ENCODE measurements at regions not wholly inside any gene's neighbourhood (a gene's known extent, or its start where the extent isn't known, plus 50 kb on each side); places are given as distances from the start of the nearest gene placed in this dataset.

- DNase-seq = no peak
These were observed 614.1 kb upstream of the CDH9 start for GRCh38 chr5:27652505-27652904.

- no peak for DNase-seq
These were observed 600.7 kb upstream of the CDH9 start for GRCh38 chr5:27639005-27639612.

GRCh38 chr5:27619982-27620381 lies 581.6 kb upstream of the CDH9 start:
- no peak for DNase-seq

GRCh38 chr5:27612161-27612560 lies 573.8 kb upstream of the CDH9 start:
- DNase-seq = no peak

- no peak for DNase-seq
These were observed 570.6 kb upstream of the CDH9 start for GRCh38 chr5:27608992-27609391.

- no peak for DNase-seq
These were observed 560.2 kb upstream of the CDH9 start for GRCh38 chr5:27598576-27598975.

GRCh38 chr5:27594141-27594540 lies 555.8 kb upstream of the CDH9 start:
- DNase-seq = no peak

GRCh38 chr5:27592231-27592630 lies 553.8 kb upstream of the CDH9 start:
- no peak for DNase-seq

GRCh38 chr5:27590503-27590902 lies 552.1 kb upstream of the CDH9 start:
- DNase-seq = no peak

GRCh38 chr5:27578279-27578678 lies 539.9 kb upstream of the CDH9 start:
- DNase-seq = no peak

- no peak for DNase-seq
These were observed 533.3 kb upstream of the CDH9 start for GRCh38 chr5:27571681-27572080.

- no peak for DNase-seq
These were observed 530.4 kb upstream of the CDH9 start for GRCh38 chr5:27568811-27569210.

- no peak for DNase-seq
These were observed 523.0 kb upstream of the CDH9 start for GRCh38 chr5:27561408-27561807.

- no peak for DNase-seq
These were observed 510.1 kb upstream of the CDH9 start for GRCh38 chr5:27548484-27548883.

GRCh38 chr5:27535031-27535557 lies 496.7 kb upstream of the CDH9 start:
- no peak for DNase-seq

GRCh38 chr5:27532305-27532704 lies 493.9 kb upstream of the CDH9 start:
- no peak for DNase-seq

- DNase-seq = no peak
These were observed 486.1 kb upstream of the CDH9 start for GRCh38 chr5:27524515-27524914.

GRCh38 chr5:27523629-27524028 lies 485.2 kb upstream of the CDH9 start:
- DNase-seq = no peak

GRCh38 chr5:27516437-27516836 lies 478.1 kb upstream of the CDH9 start:
- no peak for DNase-seq

GRCh38 chr5:27511061-27511460 lies 472.7 kb upstream of the CDH9 start:
- no peak for DNase-seq

GRCh38 chr5:27503813-27504212 lies 465.4 kb upstream of the CDH9 start:
- DNase-seq = no peak

- no peak for DNase-seq
These were observed 463.9 kb upstream of the CDH9 start for GRCh38 chr5:27502236-27502635.

- no peak for DNase-seq
These were observed 459.1 kb upstream of the CDH9 start for GRCh38 chr5:27497491-27497890.

- DNase-seq = no peak
These were observed 456.5 kb upstream of the CDH9 start for GRCh38 chr5:27494887-27495286.
